ENCODE measurements at regions not wholly inside any gene's neighbourhood (a gene's known extent, or its start where the extent isn't known, plus 50 kb on each side); places are given as distances from the start of the nearest gene placed in this dataset.

GRCh38 chr6:120357447-120357846 is 976.8 kb downstream of the TBC1D32 start:
- ChIA-PET POLR2A (interaction anchor here (1.0 kb wide), 1 partner anchor 16 kb away, joined by 4 read pairs; no protein-coding TSS in a partner anchor), CTCF (no interaction called here)
- peaks cover 20% of the 10 kb centered on the region for H3K9me3 Mint-ChIP-seq (ENCODE audit: unreplicated experiment)

GRCh38 chr6:120355822-120356221 is 978.5 kb downstream of the TBC1D32 start:
- CTCF ChIA-PET: interaction anchor here (0.6 to 0.7 kb wide), 2 partner anchors 598 to 1207 kb away, joined by 3 read pairs; no protein-coding TSS in a partner anchor
- Mint-ChIP-seq H3K9me3 (ENCODE audit: unreplicated experiment) (peaks cover 17% of the 10 kb centered on the region), H3K36me3 (ENCODE audit: insufficient read depth, unreplicated experiment) (no peaks in the 10 kb centered on the region), H3K4me3 (ENCODE audit: unreplicated experiment) (no peak overlapping the region), H3K27me3 (ENCODE audit: insufficient read depth, unreplicated experiment) (no peaks in the 10 kb centered on the region), H3K4me1 (ENCODE audit: insufficient read depth, unreplicated experiment) (no peaks in the 10 kb centered on the region), H3K27ac (ENCODE audit: low read depth, unreplicated experiment) (no peak overlapping the region)
- BruUV-seq (replicated peaks): no TSS peak
- intact Hi-C loops (cut with micrococcal nuclease): no loop called here
- POLR2A ChIA-PET: interaction anchor here (0.6 kb wide), 1 partner anchor 41 kb away, joined by 3 read pairs; no protein-coding TSS in a partner anchor
- DNase-seq (ENCODE audit: unreplicated experiment): no peak
- no peak for TF ChIP-seq CTCF (IDR thresholded peaks at IDR 0.05; ENCODE audit: unreplicated experiment)

More at GRCh38 chr6:120357447-120357846, 976.8 kb downstream of the TBC1D32 start:
- H3K4me1 Mint-ChIP-seq (ENCODE audit: insufficient read depth, unreplicated experiment): no peaks in the 10 kb centered on the region
- no peak overlapping the region for H3K4me3 Mint-ChIP-seq (ENCODE audit: unreplicated experiment)
- TF ChIP-seq CTCF (IDR thresholded peaks at IDR 0.05; ENCODE audit: unreplicated experiment): no peak
- no peaks in the 10 kb centered on the region for H3K36me3 Mint-ChIP-seq (ENCODE audit: insufficient read depth, unreplicated experiment)
- no TSS peak for BruUV-seq (replicated peaks)
- no peak for DNase-seq (ENCODE audit: unreplicated experiment)
- H3K27me3 Mint-ChIP-seq (ENCODE audit: insufficient read depth, unreplicated experiment): no peaks in the 10 kb centered on the region
- no peak overlapping the region for H3K27ac Mint-ChIP-seq (ENCODE audit: low read depth, unreplicated experiment)
- intact Hi-C loops (cut with micrococcal nuclease): no loop called here

GRCh38 chr6:120354452-120355098 is 979.7 kb downstream of the TBC1D32 start:
- Mint-ChIP-seq H3K4me1 (ENCODE audit: insufficient read depth, unreplicated experiment) (no peaks in the 10 kb centered on the region), H3K4me3 (ENCODE audit: unreplicated experiment) (no peak overlapping the region), H3K27me3 (ENCODE audit: insufficient read depth, unreplicated experiment) (no peaks in the 10 kb centered on the region), H3K27ac (ENCODE audit: low read depth, unreplicated experiment) (peak overlapping the region; percentile 65), H3K36me3 (ENCODE audit: insufficient read depth, unreplicated experiment) (no peaks in the 10 kb centered on the region), H3K9me3 (ENCODE audit: unreplicated experiment) (peaks cover 10% of the 10 kb centered on the region)
- no TSS peak for BruUV-seq (replicated peaks)
- intact Hi-C loops (cut with micrococcal nuclease): no loop called here
- ChIA-PET CTCF (no interaction called here), POLR2A (no interaction called here)
- DNase-seq (ENCODE audit: unreplicated experiment): no peak
- no peak for TF ChIP-seq CTCF (IDR thresholded peaks at IDR 0.05; ENCODE audit: unreplicated experiment)

- CTCF ChIA-PET: no interaction called here
- POLR2A ChIA-PET: no interaction called here
- H3K27ac Mint-ChIP-seq (ENCODE audit: low read depth, unreplicated experiment): peak overlapping the region; percentile 13
- no peak for DNase-seq (ENCODE audit: unreplicated experiment)
- H3K9me3 Mint-ChIP-seq (ENCODE audit: unreplicated experiment): peaks cover 7% of the 10 kb centered on the region
- no TSS peak for BruUV-seq (replicated peaks)
- no peaks in the 10 kb centered on the region for H3K4me1 Mint-ChIP-seq (ENCODE audit: insufficient read depth, unreplicated experiment)
- no peaks in the 10 kb centered on the region for H3K27me3 Mint-ChIP-seq (ENCODE audit: insufficient read depth, unreplicated experiment)
- no peak for TF ChIP-seq CTCF (IDR thresholded peaks at IDR 0.05; ENCODE audit: unreplicated experiment)
- intact Hi-C loops (cut with micrococcal nuclease): no loop called here
- no peak overlapping the region for H3K4me3 Mint-ChIP-seq (ENCODE audit: unreplicated experiment)
- no peaks in the 10 kb centered on the region for H3K36me3 Mint-ChIP-seq (ENCODE audit: insufficient read depth, unreplicated experiment)
Measured at GRCh38 chr6:120352491-120352890, 981.8 kb downstream of the TBC1D32 start.
